Glutamatergic neuron (in vitro differentiated cells): ENCODE measurements at regions not wholly inside any gene's neighbourhood (a gene's known extent, or its start where the extent isn't known, plus 50 kb on each side); places are given as distances from the start of the nearest gene placed in this dataset.
"Not testable (repeated sequence)": the region's sequence is repeated elsewhere in the genome, so short reads cannot be mapped to it uniquely, and the experiment has no call there.

Experiments used
- DNase-seq: peaks from one replicate; pipeline ENCODE4 v3.0.0; 2022
- H3K27ac Mint-ChIP-seq: one replicate; pipeline ENCODE4 v1.8.0; 2020; ENCODE audit warnings: mild to moderate bottlenecking, mixed read lengths, inconsistent platforms; ENCODE audit not compliant: unreplicated experiment
- H3K27me3 Mint-ChIP-seq: one replicate; pipeline ENCODE4 v1.8.0; 2020; ENCODE audit warnings: mild to moderate bottlenecking, moderate library complexity, mixed read lengths, inconsistent platforms; ENCODE audit not compliant: unreplicated experiment
- H3K36me3 Mint-ChIP-seq: one replicate; pipeline ENCODE4 v1.8.0; 2020; ENCODE audit warnings: mild to moderate bottlenecking, mixed read lengths, inconsistent platforms; ENCODE audit not compliant: unreplicated experiment
- H3K4me1 Mint-ChIP-seq: one replicate; pipeline ENCODE4 v1.8.0; 2020; ENCODE audit warnings: mild to moderate bottlenecking, low read depth, mixed read lengths, inconsistent platforms; ENCODE audit not compliant: unreplicated experiment
- H3K4me3 Mint-ChIP-seq: one replicate; pipeline ENCODE4 v1.8.0; 2020; ENCODE audit warnings: mild to moderate bottlenecking, mixed read lengths, inconsistent platforms; ENCODE audit not compliant: unreplicated experiment
- H3K9me3 Mint-ChIP-seq: one replicate; pipeline ENCODE4 v1.8.0; 2020; ENCODE audit warnings: mild to moderate bottlenecking, moderate library complexity, mixed read lengths, inconsistent platforms; ENCODE audit not compliant: unreplicated experiment
- TF ChIP-seq, protein P1 (sequence below): fragments of 200-600 bp; sonication (generic); IDR thresholded peaks from one replicate; pipeline ENCODE4 v1.5.0; 2021; ENCODE audit not compliant: partially characterized antibody, unreplicated experiment

DNA sequence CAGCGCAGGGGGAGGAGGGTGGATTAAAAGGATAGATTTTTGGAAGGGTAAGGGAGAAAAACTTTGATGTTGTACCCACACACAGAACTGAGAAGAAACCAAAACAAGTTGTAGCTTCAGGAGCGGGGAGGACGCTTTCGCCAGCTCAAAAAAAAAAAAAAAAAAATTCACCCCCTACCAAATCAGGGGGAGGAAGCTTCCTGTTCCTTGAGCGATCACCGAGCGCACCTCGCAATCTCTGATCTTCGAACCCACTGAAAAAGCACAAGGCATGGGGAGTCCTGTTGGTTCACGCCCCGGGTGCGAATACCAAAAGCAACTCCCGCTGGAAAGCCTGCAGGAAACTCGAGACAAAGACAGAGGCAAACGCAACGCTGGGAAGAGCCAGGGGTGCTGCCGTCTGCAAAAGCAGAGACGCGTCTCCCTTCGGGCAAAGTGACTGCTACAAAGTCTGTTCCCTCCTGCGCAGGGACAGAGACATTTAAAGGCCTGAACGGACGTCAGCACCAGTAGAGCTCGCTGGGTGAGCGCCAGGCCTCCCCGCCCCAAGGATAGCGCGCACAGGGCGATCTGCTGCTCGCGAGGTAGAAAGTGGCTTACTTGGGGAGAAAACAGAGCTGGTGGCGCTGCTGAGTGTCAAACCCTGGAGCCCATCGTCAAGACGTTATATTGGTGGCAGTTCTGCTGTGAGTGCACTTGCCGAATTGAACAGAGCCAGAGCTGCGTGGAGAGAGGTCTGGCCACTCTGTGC is 190.4 kb downstream of the USP22 start:
- Mint-ChIP-seq H3K4me1 (peaks cover 12% of the 10 kb centered on the region), H3K36me3 (no peaks in the 10 kb centered on the region), H3K9me3 (peaks cover 2% of the 10 kb centered on the region), H3K27ac (peak overlapping the region; percentile 75), H3K27me3 (peaks cover 4% of the 10 kb centered on the region), H3K4me3 (peak overlapping the region; percentile 94)
- DNase-seq, result peak; percentile 57
- TF ChIP-seq, protein P1, sequence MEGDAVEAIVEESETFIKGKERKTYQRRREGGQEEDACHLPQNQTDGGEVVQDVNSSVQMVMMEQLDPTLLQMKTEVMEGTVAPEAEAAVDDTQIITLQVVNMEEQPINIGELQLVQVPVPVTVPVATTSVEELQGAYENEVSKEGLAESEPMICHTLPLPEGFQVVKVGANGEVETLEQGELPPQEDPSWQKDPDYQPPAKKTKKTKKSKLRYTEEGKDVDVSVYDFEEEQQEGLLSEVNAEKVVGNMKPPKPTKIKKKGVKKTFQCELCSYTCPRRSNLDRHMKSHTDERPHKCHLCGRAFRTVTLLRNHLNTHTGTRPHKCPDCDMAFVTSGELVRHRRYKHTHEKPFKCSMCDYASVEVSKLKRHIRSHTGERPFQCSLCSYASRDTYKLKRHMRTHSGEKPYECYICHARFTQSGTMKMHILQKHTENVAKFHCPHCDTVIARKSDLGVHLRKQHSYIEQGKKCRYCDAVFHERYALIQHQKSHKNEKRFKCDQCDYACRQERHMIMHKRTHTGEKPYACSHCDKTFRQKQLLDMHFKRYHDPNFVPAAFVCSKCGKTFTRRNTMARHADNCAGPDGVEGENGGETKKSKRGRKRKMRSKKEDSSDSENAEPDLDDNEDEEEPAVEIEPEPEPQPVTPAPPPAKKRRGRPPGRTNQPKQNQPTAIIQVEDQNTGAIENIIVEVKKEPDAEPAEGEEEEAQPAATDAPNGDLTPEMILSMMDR, result no peak

DNA sequence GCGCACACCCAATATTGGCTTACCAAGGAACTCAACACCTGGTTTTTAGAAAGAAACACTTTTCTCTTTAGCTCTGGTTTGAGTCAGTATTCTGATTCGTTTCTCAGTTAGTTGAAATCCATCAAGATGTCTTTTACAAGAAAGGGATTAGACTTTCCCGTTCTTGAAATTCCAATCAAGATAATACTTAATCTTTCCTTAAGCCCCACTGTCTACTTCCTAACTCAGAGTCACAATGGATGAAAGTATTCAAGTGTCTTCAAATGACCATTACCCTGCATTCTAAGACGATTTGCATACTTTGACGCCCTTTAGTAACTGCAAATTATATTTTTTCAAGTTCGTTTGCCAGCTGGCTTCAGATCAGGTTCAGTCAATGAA is 189.8 kb downstream of the USP22 start:
- H3K4me3 Mint-ChIP-seq, result peak overlapping the region; percentile 94

DNA sequence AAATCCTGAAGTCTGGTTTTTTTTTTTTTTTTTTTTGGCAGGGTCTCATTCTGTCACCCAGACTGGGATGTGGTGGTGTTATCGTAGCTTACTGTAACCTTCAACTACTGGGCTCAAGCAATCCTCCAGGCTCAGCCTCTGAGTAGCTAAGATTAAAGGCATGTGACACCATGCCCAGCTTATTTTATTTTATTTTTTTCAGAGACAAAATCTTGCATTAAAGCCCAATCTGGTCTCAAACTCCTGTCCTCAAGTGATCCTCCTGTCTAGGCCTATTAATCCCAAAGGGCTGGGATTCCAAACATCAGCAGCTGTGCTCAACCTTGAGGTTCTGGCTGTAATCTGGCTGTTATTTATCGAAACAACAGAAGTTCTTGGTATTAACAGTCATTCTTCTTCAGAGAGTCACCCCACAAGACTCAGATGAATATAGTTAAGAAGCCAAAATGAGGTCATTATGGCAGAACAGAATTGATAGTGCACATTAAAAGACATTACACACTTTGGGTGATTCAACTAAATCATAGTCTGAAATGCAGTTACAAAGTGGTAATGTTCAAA is 186.8 kb downstream of the USP22 start:
- not testable (repeated sequence) for H3K9me3 Mint-ChIP-seq, DNase-seq, H3K27me3 Mint-ChIP-seq, H3K27ac Mint-ChIP-seq, H3K36me3 Mint-ChIP-seq, H3K4me3 Mint-ChIP-seq
- peaks cover 12% of the 10 kb centered on the region for H3K4me1 Mint-ChIP-seq

More for the DNA sequence above, 189.8 kb downstream of the USP22 start:
- peaks cover 2% of the 10 kb centered on the region for H3K9me3 Mint-ChIP-seq
- TF ChIP-seq, protein P1, result no peak
- no peaks in the 10 kb centered on the region for H3K36me3 Mint-ChIP-seq
- H3K27ac Mint-ChIP-seq, result peak overlapping the region; percentile 75
- peaks cover 4% of the 10 kb centered on the region for H3K27me3 Mint-ChIP-seq
- peaks cover 12% of the 10 kb centered on the region for H3K4me1 Mint-ChIP-seq
- no peak for DNase-seq

DNA sequence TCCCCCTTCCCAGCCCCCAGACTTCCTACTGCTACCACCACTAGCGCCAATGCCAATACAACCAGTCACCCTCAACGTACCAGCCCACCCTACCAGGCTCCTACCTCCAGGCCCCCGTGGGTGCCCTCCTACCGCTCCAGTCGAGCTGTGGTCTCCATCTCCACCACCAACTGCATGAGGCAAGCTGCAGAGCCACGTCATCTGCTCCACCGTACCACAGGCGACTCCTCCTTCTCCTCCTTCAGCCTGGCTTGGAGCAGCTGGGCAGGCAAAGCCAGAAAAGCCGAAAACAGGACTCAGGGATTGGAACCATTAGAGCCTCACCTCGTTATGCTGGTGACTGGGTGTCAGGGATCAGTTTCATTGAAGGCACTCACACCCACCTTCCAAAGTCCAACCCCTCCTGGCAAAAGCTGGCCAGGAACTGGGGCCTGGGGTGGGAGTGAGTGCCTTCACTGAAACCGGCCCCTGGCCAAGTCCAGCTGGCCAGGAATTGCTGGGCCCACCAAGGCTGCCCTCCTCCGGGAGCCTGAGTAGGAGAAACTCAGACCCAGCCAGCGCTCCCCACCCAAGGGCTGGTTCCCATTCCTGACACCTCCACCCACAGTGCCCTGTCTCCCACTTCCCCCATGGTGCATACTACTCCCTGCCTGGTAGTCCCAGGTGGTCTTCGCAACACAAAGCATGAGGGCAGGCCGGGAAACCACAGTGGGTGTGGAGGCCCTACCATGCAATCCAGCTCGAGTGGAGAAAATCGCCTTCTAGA is 176.2 kb downstream of the USP22 start:
- H3K9me3 Mint-ChIP-seq, H3K27ac Mint-ChIP-seq, H3K4me1 Mint-ChIP-seq, H3K4me3 Mint-ChIP-seq, H3K36me3 Mint-ChIP-seq, H3K27me3 Mint-ChIP-seq, DNase-seq: not testable (repeated sequence)

DNA sequence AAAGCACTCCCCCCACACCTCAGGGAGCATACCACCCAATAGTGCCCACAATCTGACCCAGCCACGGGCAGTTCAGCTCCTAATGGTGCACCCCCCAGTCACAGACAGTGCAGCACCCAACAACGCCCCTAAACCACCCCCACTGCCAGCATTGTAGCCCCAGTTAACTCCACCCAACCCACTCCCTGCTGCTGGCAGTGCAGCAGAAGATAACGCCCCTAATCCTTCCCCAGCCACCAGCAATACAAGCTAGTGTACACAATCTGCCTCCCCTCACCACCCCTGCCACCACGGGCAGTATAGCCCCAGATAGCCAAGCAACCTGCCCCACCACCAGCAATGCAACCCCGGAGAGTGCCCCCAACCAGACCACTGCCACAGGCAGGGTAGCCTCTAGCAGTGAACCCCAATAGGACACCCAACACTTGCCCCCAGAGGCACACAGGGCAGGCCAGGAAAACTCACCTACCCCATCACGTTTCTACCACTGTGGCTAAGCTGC is 175.3 kb downstream of the USP22 start:
- not testable (repeated sequence) for H3K27ac Mint-ChIP-seq, DNase-seq, H3K4me3 Mint-ChIP-seq, H3K36me3 Mint-ChIP-seq, H3K27me3 Mint-ChIP-seq, H3K9me3 Mint-ChIP-seq
- peaks cover 13% of the 10 kb centered on the region for H3K4me1 Mint-ChIP-seq

DNA sequence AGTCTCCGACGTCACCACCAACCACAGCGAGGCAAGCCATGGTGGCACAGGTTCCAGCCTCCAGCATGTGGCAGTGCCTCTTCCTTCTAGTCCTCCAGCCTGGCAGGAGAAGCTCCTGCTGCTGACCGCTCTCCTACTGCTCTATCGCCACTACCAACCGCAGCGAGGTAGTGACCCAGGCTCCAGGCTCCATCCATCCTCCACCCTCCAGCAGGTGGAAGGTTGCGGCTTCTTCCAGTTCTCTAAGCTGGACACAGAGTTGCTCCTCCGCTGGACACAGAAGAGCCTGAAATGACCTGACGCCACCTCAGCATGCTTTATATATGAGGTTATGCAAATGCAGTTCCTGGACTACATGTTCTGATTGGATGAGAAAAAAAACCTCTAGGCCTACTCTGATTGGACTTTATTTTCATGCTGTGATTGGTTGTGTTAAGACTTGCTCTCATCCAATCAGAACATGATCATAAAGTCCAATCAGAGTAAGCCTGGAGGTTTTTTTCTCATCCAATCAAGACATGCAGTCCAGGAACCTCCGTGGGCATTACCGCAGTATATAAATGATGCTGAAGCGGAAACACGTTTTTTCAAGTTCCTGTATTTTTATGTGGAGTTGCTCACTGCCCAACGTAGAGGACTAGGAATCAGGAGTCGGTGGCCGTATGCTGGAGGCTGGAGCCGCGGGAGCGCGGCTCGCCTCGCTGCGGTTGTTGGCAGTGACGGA is 174.7 kb downstream of the USP22 start:
- peak; percentile 50 for DNase-seq
- not testable (repeated sequence) for H3K27ac Mint-ChIP-seq, H3K9me3 Mint-ChIP-seq, H3K36me3 Mint-ChIP-seq, H3K4me3 Mint-ChIP-seq, H3K27me3 Mint-ChIP-seq
- H3K4me1 Mint-ChIP-seq, result peaks cover 16% of the 10 kb centered on the region

DNA sequence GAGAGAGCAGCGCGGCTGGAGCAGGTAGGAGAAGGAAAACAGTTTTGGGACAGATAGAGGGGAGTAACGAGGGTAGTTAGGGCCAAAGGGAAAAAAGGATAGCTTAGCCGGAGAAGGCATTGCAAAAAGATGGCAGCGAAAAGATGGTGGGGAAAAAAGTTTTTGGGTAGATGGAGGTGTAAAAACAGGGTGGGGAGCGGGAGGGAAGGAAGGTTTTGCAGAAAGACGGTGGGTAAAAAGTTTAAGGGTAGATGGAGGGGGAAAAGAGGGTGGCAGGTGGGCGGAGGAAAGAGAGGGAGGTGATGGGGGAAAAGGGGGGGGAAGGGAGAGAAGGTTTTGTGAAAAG is 174.2 kb downstream of the USP22 start:
- H3K27me3 Mint-ChIP-seq, H3K9me3 Mint-ChIP-seq, H3K4me3 Mint-ChIP-seq, H3K36me3 Mint-ChIP-seq, DNase-seq, H3K27ac Mint-ChIP-seq: not testable (repeated sequence)
- peaks cover 19% of the 10 kb centered on the region for H3K4me1 Mint-ChIP-seq

DNA sequence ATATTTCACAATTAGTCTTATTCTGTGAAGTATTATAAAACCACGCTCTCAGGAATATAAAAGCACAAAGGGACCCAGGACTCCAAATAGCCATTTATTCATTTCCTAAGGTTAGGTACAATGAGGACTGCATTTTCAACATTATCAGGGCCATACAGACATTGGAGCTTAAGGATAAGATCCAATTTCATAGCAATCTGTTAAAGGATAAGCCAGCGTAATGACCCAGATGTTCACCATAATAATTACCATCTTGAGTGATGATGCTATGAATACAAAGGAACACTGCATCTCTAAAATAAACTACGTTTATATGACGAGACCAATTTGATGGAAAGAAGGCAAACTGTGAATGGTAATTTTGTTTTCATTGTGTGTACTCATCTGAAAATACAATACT is 169.6 kb downstream of the USP22 start:
- not testable (repeated sequence) for H3K36me3 Mint-ChIP-seq, DNase-seq, H3K27ac Mint-ChIP-seq, H3K4me3 Mint-ChIP-seq, H3K9me3 Mint-ChIP-seq, H3K27me3 Mint-ChIP-seq
- H3K4me1 Mint-ChIP-seq, result peaks cover 31% of the 10 kb centered on the region

DNA sequence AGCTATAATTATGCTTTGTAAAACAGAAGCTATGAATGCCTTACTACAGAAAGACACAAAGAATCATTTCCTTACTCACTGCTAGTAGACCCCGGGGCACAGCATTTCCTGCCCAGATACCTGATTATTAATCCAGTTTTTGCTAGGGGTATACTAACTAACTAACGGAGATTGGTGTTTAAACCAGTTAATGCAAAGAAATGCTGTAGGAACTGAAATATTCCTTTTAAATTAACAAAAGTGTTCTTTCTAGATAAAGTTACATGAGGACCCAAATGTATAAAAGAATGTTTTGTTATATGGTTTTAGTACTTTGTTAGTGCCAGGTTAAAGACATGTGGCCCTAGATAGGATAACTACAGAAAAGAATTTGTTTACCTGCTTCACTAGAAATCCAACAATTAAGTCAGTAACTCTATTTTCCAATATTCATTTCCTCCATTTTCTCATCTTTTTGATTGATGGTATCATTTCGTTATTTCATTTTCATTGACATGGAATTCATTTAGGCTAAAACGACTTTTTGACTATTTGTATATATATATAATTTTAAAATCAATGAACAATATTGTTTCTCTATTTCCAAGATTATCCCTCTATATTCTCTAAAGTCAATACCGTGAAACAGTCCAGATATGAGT is 169.0 kb downstream of the USP22 start:
- not testable (repeated sequence) for H3K9me3 Mint-ChIP-seq

More for the DNA sequence above, 169.0 kb downstream of the USP22 start:
- H3K27ac Mint-ChIP-seq, DNase-seq, H3K4me3 Mint-ChIP-seq, H3K36me3 Mint-ChIP-seq, H3K27me3 Mint-ChIP-seq: not testable (repeated sequence)
- H3K4me1 Mint-ChIP-seq, result peaks cover 31% of the 10 kb centered on the region
